ENCODE measurements at regions not wholly inside any gene's neighbourhood (a gene's known extent, or its start where the extent isn't known, plus 50 kb on each side); places are given as distances from the start of the nearest gene placed in this dataset.

DNA sequence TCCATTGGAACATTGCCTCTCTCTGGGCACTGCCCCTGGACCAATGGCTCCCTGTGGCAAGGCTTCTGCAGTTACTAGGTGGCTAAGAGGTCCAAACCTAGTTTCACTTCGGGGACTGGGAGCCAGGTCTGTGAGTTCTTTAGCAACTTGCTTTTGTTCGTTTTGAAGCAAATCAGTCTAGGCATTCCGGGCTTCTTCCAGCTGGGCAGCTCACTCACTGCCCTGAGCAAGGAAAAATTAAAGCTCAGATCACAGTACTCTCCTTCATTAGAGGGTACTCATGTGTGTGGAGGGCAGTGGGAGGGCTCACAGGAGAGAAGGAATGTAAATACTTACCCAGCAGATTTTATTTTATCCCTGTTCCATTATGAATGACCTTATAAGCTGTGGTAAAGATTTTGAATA is 80.3 kb downstream of the SPP2 start:
- TF ChIP-seq, protein P1, sequence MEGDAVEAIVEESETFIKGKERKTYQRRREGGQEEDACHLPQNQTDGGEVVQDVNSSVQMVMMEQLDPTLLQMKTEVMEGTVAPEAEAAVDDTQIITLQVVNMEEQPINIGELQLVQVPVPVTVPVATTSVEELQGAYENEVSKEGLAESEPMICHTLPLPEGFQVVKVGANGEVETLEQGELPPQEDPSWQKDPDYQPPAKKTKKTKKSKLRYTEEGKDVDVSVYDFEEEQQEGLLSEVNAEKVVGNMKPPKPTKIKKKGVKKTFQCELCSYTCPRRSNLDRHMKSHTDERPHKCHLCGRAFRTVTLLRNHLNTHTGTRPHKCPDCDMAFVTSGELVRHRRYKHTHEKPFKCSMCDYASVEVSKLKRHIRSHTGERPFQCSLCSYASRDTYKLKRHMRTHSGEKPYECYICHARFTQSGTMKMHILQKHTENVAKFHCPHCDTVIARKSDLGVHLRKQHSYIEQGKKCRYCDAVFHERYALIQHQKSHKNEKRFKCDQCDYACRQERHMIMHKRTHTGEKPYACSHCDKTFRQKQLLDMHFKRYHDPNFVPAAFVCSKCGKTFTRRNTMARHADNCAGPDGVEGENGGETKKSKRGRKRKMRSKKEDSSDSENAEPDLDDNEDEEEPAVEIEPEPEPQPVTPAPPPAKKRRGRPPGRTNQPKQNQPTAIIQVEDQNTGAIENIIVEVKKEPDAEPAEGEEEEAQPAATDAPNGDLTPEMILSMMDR (conservative IDR thresholded peaks at IDR 0.05; ENCODE audit: low read depth, low read length) = no peak
- TF ChIP-seq EZH2 (IDR thresholded peaks at IDR 0.05; ENCODE audit: borderline replicate concordance, low read depth, low read length, poor library complexity, severe bottlenecking) = no peak
